ENCODE measurements at regions not wholly inside any gene's neighbourhood (a gene's known extent, or its start where the extent isn't known, plus 50 kb on each side); places are given as distances from the start of the nearest gene placed in this dataset.

GRCh38 chr18:59801576-59801975, 98.2 kb upstream of the PMAIP1 start:
- Histone ChIP-seq H3K27me3 (no peaks in the 10 kb centered on the region), H3K4me1 (no peaks in the 10 kb centered on the region), H3K27ac (no peak overlapping the region), H3K9me3 (no peaks in the 10 kb centered on the region), H3K4me3 (no peak overlapping the region), H3K36me3 (no peaks in the 10 kb centered on the region)
- TF ChIP-seq POLR2A (IDR thresholded peaks at IDR 0.05) (no peak), CTCF (IDR thresholded peaks at IDR 0.05) (no peak)
- ATAC-seq = no peak
- intact Hi-C loops (cut with DNase I) = no loop called here
- WGBS, 4 donors = 93 to 96% (median 94%) methylated on average over 6 of the region's 6 CpGs
- no peak for DNase-seq

- no peak for TF ChIP-seq CTCF (IDR thresholded peaks at IDR 0.05)
- no peak for TF ChIP-seq POLR2A (IDR thresholded peaks at IDR 0.05)
- H3K27me3 ChIP-seq = no peaks in the 10 kb centered on the region
- DNase-seq = no peak
- no peaks in the 10 kb centered on the region for H3K9me3 ChIP-seq
- no peak overlapping the region for H3K27ac ChIP-seq
- WGBS, 4 donors = 75 to 92% (median 84%) methylated on average over 4 of the region's 4 CpGs
- no peaks in the 10 kb centered on the region for H3K36me3 ChIP-seq
- no peaks in the 10 kb centered on the region for H3K4me1 ChIP-seq
- intact Hi-C loops (cut with DNase I) = no loop called here
- no peak overlapping the region for H3K4me3 ChIP-seq
- ATAC-seq = no peak
Observed at GRCh38 chr18:59800897-59801296, 98.9 kb upstream of the PMAIP1 start.

GRCh38 chr18:59799383-59800015, 100.3 kb upstream of the PMAIP1 start:
- Histone ChIP-seq H3K27ac (no peak overlapping the region), H3K4me3 (no peak overlapping the region), H3K36me3 (no peaks in the 10 kb centered on the region), H3K4me1 (no peaks in the 10 kb centered on the region), H3K27me3 (no peaks in the 10 kb centered on the region), H3K9me3 (no peaks in the 10 kb centered on the region)
- no peak for DNase-seq
- 66 to 75% (median 70%) methylated on average over 6 of the region's 6 CpGs for WGBS, 4 donors
- intact Hi-C loops (cut with DNase I) = no loop called here
- no peak for ATAC-seq
- no peak for TF ChIP-seq POLR2A (IDR thresholded peaks at IDR 0.05)
- TF ChIP-seq CTCF (IDR thresholded peaks at IDR 0.05) = no peak

GRCh38 chr18:59795882-59796281, 98.7 kb upstream of the CCBE1 start:
- H3K36me3 ChIP-seq = no peaks in the 10 kb centered on the region
- H3K27ac ChIP-seq = no peak overlapping the region
- no peaks in the 10 kb centered on the region for H3K4me1 ChIP-seq
- TF ChIP-seq CTCF (IDR thresholded peaks at IDR 0.05) (no peak), POLR2A (IDR thresholded peaks at IDR 0.05) (no peak)
- 67 to 82% (median 73%) methylated on average over 5 of the region's 5 CpGs for WGBS, 4 donors
- no peak overlapping the region for H3K4me3 ChIP-seq
- no peaks in the 10 kb centered on the region for H3K9me3 ChIP-seq
- DNase-seq = no peak
- no peaks in the 10 kb centered on the region for H3K27me3 ChIP-seq
- intact Hi-C loops (cut with DNase I) = no loop called here
- ATAC-seq = no peak
